Esophagus muscularis mucosa (tissue), 4 donors: ENCODE measurements at regions not wholly inside any gene's neighbourhood (a gene's known extent, or its start where the extent isn't known, plus 50 kb on each side); places are given as distances from the start of the nearest gene placed in this dataset.
"Not testable (repeated sequence)": the region's sequence is repeated elsewhere in the genome, so short reads cannot be mapped to it uniquely, and the experiment has no call there.

Experiments used
- EP300 ChIP-seq: sonication (generic); formaldehyde crosslinking; IDR thresholded peaks from one replicate; pipeline ENCODE4 v1.6.1; 2017; ENCODE audit warnings: antibody characterized with exemption
- POLR2A ChIP-seq: fragments of 450-650 bp; IDR thresholded peaks from one replicate; pipeline ENCODE4 v1.6.1; 2017; ENCODE audit warnings: antibody characterized with exemption, moderate library complexity, mild to moderate bottlenecking, low read depth
- POLR2AphosphoS5 ChIP-seq, 2 donors: sonication (generic); formaldehyde crosslinking; IDR thresholded peaks; one replicate each; pipeline ENCODE4 v1.6.1; 2017; ENCODE audit warnings: antibody characterized with exemption in 2 of 2
- TF ChIP-seq, protein P1 (sequence below), 3 experiments: fragments of 200-600 bp in 2 of 3; fragments of 450-650 bp in 1 of 3; sonication (generic) in 2 of 3; IDR thresholded peaks; one replicate each; pipeline ENCODE4 v1.5.1; 2017 to 2019; ENCODE audit warnings: antibody characterized with exemption in 3 of 3, mild to moderate bottlenecking in 2 of 3, moderate library complexity in 1 of 3

- TF ChIP-seq, protein P1, sequence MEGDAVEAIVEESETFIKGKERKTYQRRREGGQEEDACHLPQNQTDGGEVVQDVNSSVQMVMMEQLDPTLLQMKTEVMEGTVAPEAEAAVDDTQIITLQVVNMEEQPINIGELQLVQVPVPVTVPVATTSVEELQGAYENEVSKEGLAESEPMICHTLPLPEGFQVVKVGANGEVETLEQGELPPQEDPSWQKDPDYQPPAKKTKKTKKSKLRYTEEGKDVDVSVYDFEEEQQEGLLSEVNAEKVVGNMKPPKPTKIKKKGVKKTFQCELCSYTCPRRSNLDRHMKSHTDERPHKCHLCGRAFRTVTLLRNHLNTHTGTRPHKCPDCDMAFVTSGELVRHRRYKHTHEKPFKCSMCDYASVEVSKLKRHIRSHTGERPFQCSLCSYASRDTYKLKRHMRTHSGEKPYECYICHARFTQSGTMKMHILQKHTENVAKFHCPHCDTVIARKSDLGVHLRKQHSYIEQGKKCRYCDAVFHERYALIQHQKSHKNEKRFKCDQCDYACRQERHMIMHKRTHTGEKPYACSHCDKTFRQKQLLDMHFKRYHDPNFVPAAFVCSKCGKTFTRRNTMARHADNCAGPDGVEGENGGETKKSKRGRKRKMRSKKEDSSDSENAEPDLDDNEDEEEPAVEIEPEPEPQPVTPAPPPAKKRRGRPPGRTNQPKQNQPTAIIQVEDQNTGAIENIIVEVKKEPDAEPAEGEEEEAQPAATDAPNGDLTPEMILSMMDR (IDR thresholded peaks at IDR 0.05): not testable (repeated sequence)
- TF ChIP-seq POLR2A; POLR2AphosphoS5 (IDR thresholded peaks at IDR 0.05); EP300: not testable (repeated sequence)
Observed at GRCh38 chr10:64808233-64808632, 1287.0 kb downstream of the REEP3 start.
